ENCODE measurements at regions not wholly inside any gene's neighbourhood (a gene's known extent, or its start where the extent isn't known, plus 50 kb on each side); places are given as distances from the start of the nearest gene placed in this dataset.

GRCh38 chr1:112083487-112083886 is 94.0 kb upstream of the KCND3 start:
- TF ChIP-seq CTCF (IDR thresholded peaks at IDR 0.05) = no peak
- no peak for TF ChIP-seq EZH2phosphoT487 (IDR thresholded peaks at IDR 0.05)
- TF ChIP-seq EZH2 (IDR thresholded peaks at IDR 0.05) = no peak
